ENCODE measurements at regions not wholly inside any gene's neighbourhood (a gene's known extent, or its start where the extent isn't known, plus 50 kb on each side); places are given as distances from the start of the nearest gene placed in this dataset.
A peak's percentile ranks its signal among the peaks of the same experiment; 100 is the strongest.

DNA sequence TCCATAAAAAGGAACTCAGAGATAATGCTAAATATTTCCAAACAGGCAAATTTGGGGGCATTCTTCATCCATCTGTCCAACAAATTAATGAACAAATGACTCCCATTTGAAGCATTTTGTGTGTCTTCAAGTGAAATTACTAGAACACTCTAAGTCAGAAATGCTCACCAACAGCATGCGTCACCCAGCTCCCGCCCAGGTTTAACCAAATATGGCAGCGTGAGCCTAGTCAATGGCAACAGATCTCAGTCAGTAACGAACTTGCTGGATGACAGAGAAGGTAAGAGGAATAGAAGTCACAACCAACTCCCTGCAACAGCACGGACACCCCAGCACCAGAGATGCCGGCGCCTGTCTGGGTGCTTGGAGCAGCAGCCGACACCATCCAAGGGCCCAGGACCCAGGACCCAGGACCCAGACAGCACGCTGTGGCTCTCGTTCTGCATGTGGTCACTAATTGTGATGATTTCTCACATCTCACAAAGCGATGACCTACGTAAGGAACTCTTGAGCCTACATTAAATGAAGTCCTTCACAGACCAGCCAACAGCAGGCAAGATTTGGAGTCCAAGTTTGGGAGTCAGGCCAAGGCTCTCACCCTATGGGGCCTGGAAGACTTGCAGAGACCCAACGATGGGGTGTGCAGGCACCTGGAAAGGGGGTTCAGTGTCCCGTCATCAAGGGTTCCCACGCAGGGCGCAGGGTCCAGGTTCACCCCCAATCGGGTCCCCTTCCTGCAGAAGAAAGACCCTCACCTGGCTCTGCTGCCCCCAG lies 556.9 kb downstream of the BRD1 start:
- Mint-ChIP-seq H3K4me1 (no peaks in the 10 kb centered on the region), H3K4me3 (peak overlapping the region in 1 of 3 experiments; percentile 24), H3K36me3 (ENCODE audit: low read depth) (no peaks in the 10 kb centered on the region), H3K27ac (no peak overlapping the region), H3K9me3 (no peaks in the 10 kb centered on the region), H3K27me3 (ENCODE audit: low read depth) (peaks cover 54% of the 10 kb centered on the region)
- TF ChIP-seq, protein P1, sequence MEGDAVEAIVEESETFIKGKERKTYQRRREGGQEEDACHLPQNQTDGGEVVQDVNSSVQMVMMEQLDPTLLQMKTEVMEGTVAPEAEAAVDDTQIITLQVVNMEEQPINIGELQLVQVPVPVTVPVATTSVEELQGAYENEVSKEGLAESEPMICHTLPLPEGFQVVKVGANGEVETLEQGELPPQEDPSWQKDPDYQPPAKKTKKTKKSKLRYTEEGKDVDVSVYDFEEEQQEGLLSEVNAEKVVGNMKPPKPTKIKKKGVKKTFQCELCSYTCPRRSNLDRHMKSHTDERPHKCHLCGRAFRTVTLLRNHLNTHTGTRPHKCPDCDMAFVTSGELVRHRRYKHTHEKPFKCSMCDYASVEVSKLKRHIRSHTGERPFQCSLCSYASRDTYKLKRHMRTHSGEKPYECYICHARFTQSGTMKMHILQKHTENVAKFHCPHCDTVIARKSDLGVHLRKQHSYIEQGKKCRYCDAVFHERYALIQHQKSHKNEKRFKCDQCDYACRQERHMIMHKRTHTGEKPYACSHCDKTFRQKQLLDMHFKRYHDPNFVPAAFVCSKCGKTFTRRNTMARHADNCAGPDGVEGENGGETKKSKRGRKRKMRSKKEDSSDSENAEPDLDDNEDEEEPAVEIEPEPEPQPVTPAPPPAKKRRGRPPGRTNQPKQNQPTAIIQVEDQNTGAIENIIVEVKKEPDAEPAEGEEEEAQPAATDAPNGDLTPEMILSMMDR (IDR thresholded peaks at IDR 0.05; ENCODE audit: unreplicated experiment in 3 of 3): no peak

DNA sequence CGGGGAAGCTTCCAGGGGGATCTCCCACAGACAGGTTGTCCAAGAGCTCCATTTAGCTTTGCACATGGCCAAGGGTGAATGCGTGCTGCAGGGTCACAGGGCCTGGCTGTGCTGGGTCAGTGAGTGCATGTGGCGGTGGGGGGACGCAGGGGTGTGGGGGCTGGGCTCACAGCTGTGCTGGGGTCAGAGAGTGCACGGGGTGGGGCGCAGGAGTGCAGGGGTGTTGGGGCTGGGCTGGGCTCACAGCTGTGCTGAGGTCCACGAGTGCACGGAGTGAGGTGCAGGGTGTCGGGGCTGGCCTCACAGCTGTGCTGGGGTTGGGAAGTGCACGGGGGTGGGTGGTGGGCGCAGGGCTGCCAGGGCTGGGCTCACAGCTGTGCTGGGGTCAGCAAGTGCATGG lies 557.7 kb downstream of the BRD1 start:
- TF ChIP-seq, protein P1 (IDR thresholded peaks at IDR 0.05; ENCODE audit: unreplicated experiment in 3 of 3): no peak
- no peak overlapping the region for H3K4me3 Mint-ChIP-seq
- no peaks in the 10 kb centered on the region for H3K36me3 Mint-ChIP-seq (ENCODE audit: low read depth)
- H3K9me3 Mint-ChIP-seq: no peaks in the 10 kb centered on the region
- peaks cover 52% of the 10 kb centered on the region for H3K27me3 Mint-ChIP-seq (ENCODE audit: low read depth)
- H3K4me1 Mint-ChIP-seq: no peaks in the 10 kb centered on the region
- no peak overlapping the region for H3K27ac Mint-ChIP-seq

DNA sequence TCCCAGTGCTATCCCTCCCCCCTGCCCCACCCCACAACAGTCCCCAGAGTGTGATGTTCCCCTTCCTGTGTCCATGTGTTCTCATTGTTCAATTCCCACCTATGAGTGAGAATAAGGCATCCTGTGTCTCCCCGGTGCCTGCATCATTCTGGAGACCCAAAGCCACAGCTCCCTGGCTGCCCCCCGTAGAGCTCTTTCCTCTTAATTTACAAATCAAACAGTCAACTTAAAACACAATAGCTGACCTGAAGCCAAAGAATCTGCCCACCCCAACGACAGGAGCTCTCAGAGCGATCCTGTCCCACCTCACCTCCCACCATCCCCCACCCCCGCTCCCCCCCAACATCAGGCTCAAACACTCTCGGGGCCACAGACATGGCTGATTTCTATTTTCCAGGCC lies 558.3 kb downstream of the BRD1 start:
- no peak overlapping the region for H3K27ac Mint-ChIP-seq
- H3K4me1 Mint-ChIP-seq: no peaks in the 10 kb centered on the region
- no peaks in the 10 kb centered on the region for H3K9me3 Mint-ChIP-seq
- no peaks in the 10 kb centered on the region for H3K36me3 Mint-ChIP-seq (ENCODE audit: low read depth)
- H3K27me3 Mint-ChIP-seq (ENCODE audit: low read depth): peaks cover 51% of the 10 kb centered on the region
- H3K4me3 Mint-ChIP-seq: no peak overlapping the region
- TF ChIP-seq, protein P1 (IDR thresholded peaks at IDR 0.05; ENCODE audit: unreplicated experiment in 3 of 3): no peak

DNA sequence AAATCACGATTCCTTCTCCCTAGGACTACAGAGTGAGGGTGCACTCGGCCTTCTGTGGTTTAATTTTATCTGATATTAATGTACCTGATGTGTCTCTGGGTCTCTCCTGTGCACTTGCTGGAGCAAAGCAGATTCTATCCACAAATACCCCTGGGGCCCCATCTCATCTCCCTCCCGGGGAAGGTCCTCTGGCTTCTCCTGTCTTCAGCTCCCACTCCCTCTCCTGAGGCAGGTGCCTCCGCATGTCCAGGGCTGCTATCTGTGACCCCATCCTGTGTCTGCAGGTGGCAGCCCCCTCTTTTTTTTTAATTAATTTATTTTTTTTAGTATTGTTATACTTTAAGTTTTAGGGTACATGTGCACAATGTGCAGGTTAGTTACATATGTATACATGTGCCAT lies 558.7 kb downstream of the BRD1 start:
- Mint-ChIP-seq H3K27me3 (ENCODE audit: low read depth) (peaks cover 50% of the 10 kb centered on the region), H3K4me1 (no peaks in the 10 kb centered on the region), H3K9me3 (no peaks in the 10 kb centered on the region), H3K36me3 (ENCODE audit: low read depth) (no peaks in the 10 kb centered on the region), H3K27ac (no peak overlapping the region), H3K4me3 (no peak overlapping the region)
- TF ChIP-seq, protein P1 (IDR thresholded peaks at IDR 0.05; ENCODE audit: unreplicated experiment in 3 of 3): no peak

DNA sequence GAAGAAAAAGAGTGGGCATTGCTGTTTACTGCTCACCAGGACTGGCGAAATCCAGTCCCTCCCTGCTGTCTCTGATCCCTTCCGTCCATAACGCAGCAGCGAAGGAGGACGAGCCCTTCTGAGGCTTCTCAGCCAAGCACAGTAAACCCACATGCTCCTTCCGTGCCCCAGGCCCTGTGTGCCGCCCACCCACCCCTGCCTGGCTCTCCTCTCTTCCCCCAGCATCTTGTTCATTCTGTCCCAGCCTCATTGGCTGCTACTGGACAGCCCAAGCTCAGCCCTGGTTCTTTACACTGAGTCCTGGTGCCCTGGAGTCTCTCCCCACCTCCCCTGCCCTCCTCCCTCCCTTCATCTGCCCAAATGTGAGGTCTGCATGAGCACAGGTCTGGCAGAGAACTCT lies 559.7 kb downstream of the BRD1 start:
- H3K36me3 Mint-ChIP-seq (ENCODE audit: low read depth): no peaks in the 10 kb centered on the region
- H3K27me3 Mint-ChIP-seq (ENCODE audit: low read depth): peaks cover 50% of the 10 kb centered on the region
- no peak overlapping the region for H3K27ac Mint-ChIP-seq
- no peak overlapping the region for H3K4me3 Mint-ChIP-seq
- no peaks in the 10 kb centered on the region for H3K4me1 Mint-ChIP-seq
- TF ChIP-seq, protein P1 (IDR thresholded peaks at IDR 0.05; ENCODE audit: unreplicated experiment in 3 of 3): no peak
- no peaks in the 10 kb centered on the region for H3K9me3 Mint-ChIP-seq

All from nephron (organoid).